B cell (primary cell): ENCODE measurements at regions not wholly inside any gene's neighbourhood (a gene's known extent, or its start where the extent isn't known, plus 50 kb on each side); places are given as distances from the start of the nearest gene placed in this dataset.

Experiments used
- ATAC-seq: fragments of 200-7000 bp; cut with Tn5 transposase; one replicate; pipeline ENCODE4 v1.10.0; 2021; ENCODE audit warnings: low read depth, mild to moderate bottlenecking, moderate number of reproducible peaks, moderate library complexity
- CTCF ChIA-PET: fragments of 350-600 bp; sonication (Branson Sonifier 250); formaldehyde crosslinking; loops from one replicate; lab custom pipeline; 2021; ENCODE audit warnings: antibody characterized with exemption, inconsistent platforms; lab: Charles Lee
- POLR2A ChIA-PET: fragments of 350-600 bp; sonication (Branson Sonifier 250); formaldehyde crosslinking; loops from one replicate; lab custom pipeline; 2021; ENCODE audit warnings: antibody characterized with exemption; lab: Charles Lee
- DNase-seq: peaks from one replicate; pipeline ENCODE4 v3.0.0; 2013
- H2AFZ ChIP-seq: 2 replicates; pipeline ENCODE4 v1.6.1; 2012; ENCODE audit warnings: mild to moderate bottlenecking, low read depth, low read length; ENCODE audit not compliant: insufficient read depth, poor library complexity, severe bottlenecking
- H3K27ac ChIP-seq, 2 donors: 1 replicate in 1 of 2; 2 replicates in 1 of 2; pipeline ENCODE4 v1.5.1; 2012 to 2013; ENCODE audit warnings: low read length in 2 of 2, mild to moderate bottlenecking in 2 of 2, moderate library complexity in 1 of 2
- H3K27me3 ChIP-seq, 4 experiments: fragments of 200-600 bp in 1 of 4; sonication (generic) in 1 of 4; replicated peaks in 1 of 4; 1 replicate in 2 of 4; 2 replicates in 2 of 4; pipeline versions ENCODE4 v1.6.1 to v1.7.0; 2013 to 2016; ENCODE audit warnings: low read length in 3 of 4, mild to moderate bottlenecking in 2 of 4, mixed read lengths in 1 of 4, moderate library complexity in 1 of 4; ENCODE audit not compliant: insufficient read depth in 4 of 4, control insufficient read depth in 3 of 4; ENCODE audit errors: control extremely low read depth in 1 of 4
- H3K36me3 ChIP-seq, 2 experiments: replicated peaks in 1 of 2; 1 replicate in 1 of 2; 2 replicates in 1 of 2; pipeline versions ENCODE4 v1.6.1 to v1.7.1; 2013; ENCODE audit warnings: low read length in 1 of 2; ENCODE audit not compliant: insufficient read depth in 2 of 2, control insufficient read depth in 1 of 2; ENCODE audit errors: control extremely low read depth in 1 of 2, extremely low read depth in 1 of 2
- H3K4me1 ChIP-seq, 2 donors: fragments of 200-600 bp in 1 of 2; sonication (generic) in 1 of 2; 1 replicate in 1 of 2; 2 replicates in 1 of 2; pipeline versions ENCODE4 v1.5.1 to v1.6.1; 2013 to 2017; ENCODE audit warnings: low read length in 2 of 2; ENCODE audit not compliant: control insufficient read depth in 2 of 2, insufficient read depth in 2 of 2
- H3K4me2 ChIP-seq: replicated peaks from 2 replicates; pipeline ENCODE3; 2012; ENCODE audit warnings: mild to moderate bottlenecking, low read depth, low read length; ENCODE audit not compliant: poor library complexity, severe bottlenecking
- H3K4me3 ChIP-seq, 5 experiments: fragments of 200-600 bp in 1 of 5; sonication (generic) in 1 of 5; 1 replicate in 3 of 5; 2 replicates in 2 of 5; pipeline versions ENCODE4 v1.5.1 to v1.7.0; 2011 to 2016; ENCODE audit warnings: low read length in 4 of 5, mild to moderate bottlenecking in 4 of 5, low read depth in 2 of 5, control low read depth in 1 of 5, moderate library complexity in 1 of 5; ENCODE audit not compliant: insufficient read depth in 1 of 5; ENCODE audit errors: control extremely low read depth in 1 of 5, extremely low read depth in 1 of 5
- H3K79me2 ChIP-seq: fragments of 200-600 bp; sonication (generic); one replicate; pipeline ENCODE4 v1.6.0; 2016; ENCODE audit warnings: low read length; ENCODE audit not compliant: control insufficient read depth, insufficient read depth
- H3K9ac ChIP-seq: fragments of 200-600 bp; sonication (generic); 2 replicates; pipeline ENCODE4 v1.6.1; 2017; ENCODE audit warnings: mild to moderate bottlenecking, low read length, moderate library complexity
- H3K9me3 ChIP-seq, 3 donors: one replicate each; pipeline versions ENCODE4 v1.6.1 to v1.7.1; 2013; ENCODE audit warnings: low read length in 2 of 3; ENCODE audit not compliant: control insufficient read depth in 2 of 3, insufficient read depth in 1 of 3; ENCODE audit errors: control extremely low read depth in 1 of 3
- H4K20me1 ChIP-seq: 2 replicates; pipeline ENCODE4 v1.6.0; 2012; ENCODE audit warnings: mild to moderate bottlenecking, low read length; ENCODE audit not compliant: insufficient read depth, control insufficient read depth, poor library complexity, severe bottlenecking
- H3K27ac Mint-ChIP-seq: one replicate; pipeline ENCODE4 v1.8.0; 2021; ENCODE audit warnings: mixed read lengths
- H3K27me3 Mint-ChIP-seq: one replicate; pipeline ENCODE4 v1.8.0; 2021; ENCODE audit warnings: mixed read lengths
- H3K4me1 Mint-ChIP-seq: one replicate; pipeline ENCODE4 v1.8.0; 2021; ENCODE audit warnings: mixed read lengths
- H3K4me3 Mint-ChIP-seq: one replicate; pipeline ENCODE4 v1.8.0; 2021; ENCODE audit warnings: mixed read lengths
- H3K9me3 Mint-ChIP-seq: one replicate; pipeline ENCODE4 v1.8.0; 2022; ENCODE audit warnings: mixed read lengths; ENCODE audit not compliant: insufficient read depth
- EZH2 ChIP-seq: IDR thresholded peaks from 2 replicates; pipeline ENCODE4 v1.6.1; 2012; ENCODE audit warnings: borderline replicate concordance, low read depth, mild to moderate bottlenecking, moderate library complexity, low read length; ENCODE audit not compliant: insufficient read depth, poor library complexity, severe bottlenecking
- WGBS: methylation state at CpG from one replicate; pipeline ENCODE4 v1.1.5; 2013; ENCODE audit warnings: missing lambda C conversion rate; ENCODE audit not compliant: insufficient coverage; 5-methylcytosine and 5-hydroxymethylcytosine counted together
- intact Hi-C: fragments of 100-400 bp; cut with micrococcal nuclease; formaldehyde crosslinking; loops from one replicate; pipeline ENCODE4 v1.10.0; 2022
- TF ChIP-seq, protein P1 (sequence below): fragments of 200-600 bp; IDR thresholded peaks from one replicate; pipeline ENCODE4 v1.8.0; 2022; ENCODE audit warnings: antibody characterized with exemption, mild to moderate bottlenecking

DNA sequence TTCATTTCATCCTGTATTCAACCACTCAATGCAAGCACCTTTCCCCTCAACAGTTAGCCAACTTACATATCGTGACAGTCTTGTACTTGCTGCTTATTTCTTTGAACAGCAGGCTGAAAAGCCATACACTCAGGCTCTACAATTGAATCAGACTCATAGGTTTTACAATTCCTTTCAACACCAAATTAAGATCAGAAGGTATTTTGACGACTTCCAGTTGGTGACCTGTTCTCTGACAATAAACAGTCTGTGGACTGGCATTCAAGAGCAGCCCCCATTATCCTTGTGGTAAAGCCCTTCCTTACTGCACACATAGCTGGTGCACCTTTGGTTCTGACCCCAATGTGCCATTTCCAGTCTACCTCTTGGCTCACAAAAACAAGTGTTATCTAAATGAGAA lies 140.0 kb upstream of the MB21D2 start:
- H3K27me3 Mint-ChIP-seq: no peaks in the 10 kb centered on the region
- no peaks in the 10 kb centered on the region for H3K79me2 ChIP-seq
- DNase-seq (no peak), ATAC-seq (no peak)
- H3K27ac Mint-ChIP-seq: no peak overlapping the region
- no peaks in the 10 kb centered on the region for H3K27me3 ChIP-seq
- no peaks in the 10 kb centered on the region for H3K9me3 Mint-ChIP-seq
- WGBS: 77% methylated on average over 2 of the region's 2 CpGs
- no peak overlapping the region for H3K9ac ChIP-seq
- no peak overlapping the region for H2AFZ ChIP-seq
- H3K4me1 Mint-ChIP-seq: no peaks in the 10 kb centered on the region
- no peaks in the 10 kb centered on the region for H3K36me3 ChIP-seq
- no peak overlapping the region for H3K27ac ChIP-seq
- ChIA-PET POLR2A (no interaction called here), CTCF (no interaction called here)
- TF ChIP-seq, protein P1, sequence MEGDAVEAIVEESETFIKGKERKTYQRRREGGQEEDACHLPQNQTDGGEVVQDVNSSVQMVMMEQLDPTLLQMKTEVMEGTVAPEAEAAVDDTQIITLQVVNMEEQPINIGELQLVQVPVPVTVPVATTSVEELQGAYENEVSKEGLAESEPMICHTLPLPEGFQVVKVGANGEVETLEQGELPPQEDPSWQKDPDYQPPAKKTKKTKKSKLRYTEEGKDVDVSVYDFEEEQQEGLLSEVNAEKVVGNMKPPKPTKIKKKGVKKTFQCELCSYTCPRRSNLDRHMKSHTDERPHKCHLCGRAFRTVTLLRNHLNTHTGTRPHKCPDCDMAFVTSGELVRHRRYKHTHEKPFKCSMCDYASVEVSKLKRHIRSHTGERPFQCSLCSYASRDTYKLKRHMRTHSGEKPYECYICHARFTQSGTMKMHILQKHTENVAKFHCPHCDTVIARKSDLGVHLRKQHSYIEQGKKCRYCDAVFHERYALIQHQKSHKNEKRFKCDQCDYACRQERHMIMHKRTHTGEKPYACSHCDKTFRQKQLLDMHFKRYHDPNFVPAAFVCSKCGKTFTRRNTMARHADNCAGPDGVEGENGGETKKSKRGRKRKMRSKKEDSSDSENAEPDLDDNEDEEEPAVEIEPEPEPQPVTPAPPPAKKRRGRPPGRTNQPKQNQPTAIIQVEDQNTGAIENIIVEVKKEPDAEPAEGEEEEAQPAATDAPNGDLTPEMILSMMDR: no peak
- TF ChIP-seq EZH2: no peak
- H3K4me2 ChIP-seq: no peak overlapping the region
- H4K20me1 ChIP-seq: no peaks in the 10 kb centered on the region
- no peaks in the 10 kb centered on the region for H3K9me3 ChIP-seq
- no peak overlapping the region for H3K4me3 Mint-ChIP-seq
- no peaks in the 10 kb centered on the region for H3K4me1 ChIP-seq
- intact Hi-C loops: no loop called here
- no peak overlapping the region for H3K4me3 ChIP-seq

- no peak overlapping the region for H3K4me3 ChIP-seq
- TF ChIP-seq, protein P1: no peak
- TF ChIP-seq EZH2: no peak
- no peak overlapping the region for H3K4me3 Mint-ChIP-seq
- no peak overlapping the region for H3K27ac Mint-ChIP-seq
- no peaks in the 10 kb centered on the region for H3K4me1 ChIP-seq
- H3K4me1 Mint-ChIP-seq: no peaks in the 10 kb centered on the region
- CTCF ChIA-PET: interaction anchor here (0.6 kb wide), 1 partner anchor 11 kb away, joined by 3 read pairs; no protein-coding TSS in a partner anchor
- no peaks in the 10 kb centered on the region for H3K27me3 Mint-ChIP-seq
- no peaks in the 10 kb centered on the region for H4K20me1 ChIP-seq
- intact Hi-C loops: no loop called here
- DNase-seq (no peak), ATAC-seq (no peak)
- H3K79me2 ChIP-seq: no peaks in the 10 kb centered on the region
- no peaks in the 10 kb centered on the region for H3K36me3 ChIP-seq
- no peaks in the 10 kb centered on the region for H3K9me3 ChIP-seq
- no peaks in the 10 kb centered on the region for H3K27me3 ChIP-seq
- H3K9me3 Mint-ChIP-seq: no peaks in the 10 kb centered on the region
- no peak overlapping the region for H3K4me2 ChIP-seq
- no peak overlapping the region for H3K9ac ChIP-seq
- H3K27ac ChIP-seq: no peak overlapping the region
- POLR2A ChIA-PET: no interaction called here
- no CpG with 5 or more reads among the region's 9 CpGs for WGBS
- no peak overlapping the region for H2AFZ ChIP-seq
Measured at GRCh38 chr3:193060748-193061546, 143.3 kb upstream of the MB21D2 start.
